GM12878 (cell line): ENCODE measurements at regions not wholly inside any gene's neighbourhood (a gene's known extent, or its start where the extent isn't known, plus 50 kb on each side); places are given as distances from the start of the nearest gene placed in this dataset.

Source experiments
- ATAC-seq: fragments of 200-7000 bp; cut with Tn5 transposase; 3 replicates; pipeline ENCODE4 v1.9.1; 2020; ENCODE audit warnings: mild to moderate bottlenecking, moderate library complexity
- BruUV-seq: library from RNA; stranded (reverse); fragments of 400-500 nt; replicated peaks from 2 replicates; lab custom pipeline; 2021; lab: Mats Ljungman, UMichigan
- CTCF ChIA-PET: fragments of 300-600 bp; sonication (Branson Sonifier 250); formaldehyde crosslinking; extraction: SDS; loops from one replicate; lab custom pipeline; 2021; ENCODE audit warnings: inconsistent platforms; lab: Yijun Ruan, JAX
- POLR2A ChIA-PET: fragments of 350-600 bp; formaldehyde crosslinking; extraction: SDS; loops from one replicate; lab custom pipeline; 2021; ENCODE audit warnings: inconsistent platforms; lab: Charles Lee
- RAD21 ChIA-PET: fragments of 300-600 bp; sonication (Branson Sonifier 250); formaldehyde crosslinking; loops from one replicate; lab custom pipeline; 2023; ENCODE audit warnings: antibody characterized with exemption; ENCODE audit not compliant: unreplicated experiment; lab: Charles Lee
- SMC1A ChIA-PET: fragments of 300-600 bp; sonication (Branson Sonifier 250); formaldehyde crosslinking; loops from one replicate; lab custom pipeline; 2023; ENCODE audit not compliant: unreplicated experiment, uncharacterized antibody; lab: Charles Lee
- DNase-seq: peaks from one replicate; pipeline ENCODE4 v3.0.0-alpha.2; 2011; ENCODE audit warnings: low read depth, low spot score
- FAIRE-seq: peaks from 3 replicates; lab custom pipeline; 2011; peaks lifted over from hg19 to GRCh38; lab: Jason Lieb, UNC
- H2AFZ ChIP-seq: 2 replicates; pipeline ENCODE4 v1.6.0; 2011; ENCODE audit warnings: low read depth, low read length, control low read depth; ENCODE audit not compliant: control insufficient read depth
- H3K27ac ChIP-seq: 2 replicates; pipeline ENCODE4 v1.5.1; 2011; ENCODE audit warnings: control low read depth; ENCODE audit not compliant: control insufficient read depth, insufficient read depth
- H3K27me3 ChIP-seq, 2 experiments: replicated peaks in 1 of 2; 2 replicates each; pipeline versions ENCODE4 v1.6.0 to v1.6.1; 2011; ENCODE audit warnings: low read length in 1 of 2; ENCODE audit not compliant: control insufficient read depth in 2 of 2, insufficient read depth in 2 of 2
- H3K36me3 ChIP-seq, 2 experiments: 2 replicates each; pipeline ENCODE4 v1.5.1; 2011; ENCODE audit warnings: low read length in 1 of 2; ENCODE audit not compliant: control insufficient read depth in 2 of 2, insufficient read depth in 2 of 2
- H3K4me1 ChIP-seq: 2 replicates; pipeline ENCODE4 v1.6.1; 2011; ENCODE audit warnings: mild to moderate bottlenecking, low read length, moderate library complexity, mixed read lengths; ENCODE audit not compliant: control insufficient read depth, insufficient read depth
- H3K4me2 ChIP-seq: 2 replicates; pipeline ENCODE4 v1.6.0; 2011; ENCODE audit warnings: control low read depth; ENCODE audit not compliant: control insufficient read depth, insufficient read depth
- H3K4me3 ChIP-seq: fragments of 200-600 bp; sonication (generic); 2 replicates; pipeline ENCODE4 v1.5.1; 2016
- H3K79me2 ChIP-seq: 2 replicates; pipeline ENCODE4 v1.6.0; 2011; ENCODE audit warnings: low read length; ENCODE audit not compliant: control insufficient read depth, insufficient read depth
- H3K9ac ChIP-seq: 2 replicates; pipeline ENCODE4 v1.8.0; 2011; ENCODE audit warnings: low read length, control low read depth, mixed read lengths; ENCODE audit not compliant: control insufficient read depth, insufficient read depth
- H3K9me3 ChIP-seq: replicated peaks from 3 replicates; pipeline ENCODE4 v1.5.1; 2011; ENCODE audit warnings: mild to moderate bottlenecking, low read length; ENCODE audit not compliant: control insufficient read depth, insufficient read depth
- H4K20me1 ChIP-seq: 2 replicates; pipeline ENCODE4 v1.6.0; 2011; ENCODE audit not compliant: control insufficient read depth, insufficient read depth
- BACH1 ChIP-seq: fragments of 450-650 bp; IDR thresholded peaks from 2 replicates; pipeline ENCODE4 v1.6.1; 2017; ENCODE audit warnings: mild to moderate bottlenecking, borderline replicate concordance
- BHLHE40 ChIP-seq, 2 experiments: fragments of 450-650 bp in 1 of 2; IDR thresholded peaks; 2 replicates each; pipeline ENCODE4 v1.6.1; 2011 to 2017; ENCODE audit warnings: low read depth in 2 of 2, borderline replicate concordance in 1 of 2, improper control_type of control experiment in 1 of 2, low read length in 1 of 2, mild to moderate bottlenecking in 1 of 2
- CBX3 ChIP-seq: fragments of 200-600 bp; sonication (generic); IDR thresholded peaks from 2 replicates; pipeline ENCODE4 v1.6.1; 2016; ENCODE audit warnings: low read depth, borderline replicate concordance
- CHD4 ChIP-seq: fragments of 200-600 bp; sonication (generic); IDR thresholded peaks from 2 replicates; pipeline ENCODE4 v1.6.1; 2016; ENCODE audit warnings: mild to moderate bottlenecking
- FOXK2 ChIP-seq: fragments of 450-650 bp; IDR thresholded peaks from 2 replicates; pipeline ENCODE4 v1.6.1; 2017; ENCODE audit warnings: mild to moderate bottlenecking, moderate library complexity
- JUND ChIP-seq: IDR thresholded peaks from 2 replicates; pipeline ENCODE4 v1.6.1; 2012; ENCODE audit warnings: low read depth, mild to moderate bottlenecking, low read length, improper control_type of control experiment, moderate library complexity
- NRF1 ChIP-seq: conservative IDR thresholded peaks from 2 replicates; pipeline ENCODE4 v1.6.1; 2011; ENCODE audit warnings: mild to moderate bottlenecking, low read depth, low read length, improper control_type of control experiment
- WGBS: methylation state at CpG from one replicate; pipeline ENCODE4 v1.1.6; 2016; ENCODE audit warnings: low lambda C conversion rate; ENCODE audit not compliant: insufficient replicate concordance, insufficient coverage; ENCODE audit errors: missing lambda C conversion rate; 5-methylcytosine and 5-hydroxymethylcytosine counted together
- in situ Hi-C: fragments of 300-500 bp; cut with MboI; formaldehyde crosslinking; loops from 9 replicates; pipeline ENCODE4 v1.14.3; 2018; ENCODE audit warnings: mixed read lengths
- intact Hi-C: fragments of 100-400 bp; cut with micrococcal nuclease; formaldehyde crosslinking; loops from one replicate; pipeline ENCODE4 v1.14.2; 2022; ENCODE audit not compliant: unreplicated experiment
- TF ChIP-seq, protein P1 (sequence below): IDR thresholded peaks from 2 replicates; pipeline ENCODE4 v1.6.1; 2011; ENCODE audit warnings: borderline replicate concordance, low read depth, mild to moderate bottlenecking, moderate library complexity, mixed read lengths, low read length; ENCODE audit not compliant: insufficient read depth; ENCODE audit errors: extremely low read length
- TF ChIP-seq, protein P2 (sequence below): IDR thresholded peaks from 2 replicates; pipeline ENCODE4 v1.6.1; 2012; ENCODE audit warnings: low read depth, low read length, improper control_type of control experiment
- TF ChIP-seq, protein P3 (sequence below): fragments of 450-650 bp; IDR thresholded peaks from 2 replicates; pipeline ENCODE4 v1.6.1; 2018; ENCODE audit warnings: borderline replicate concordance, mild to moderate bottlenecking; ENCODE audit not compliant: partially characterized antibody
- TF ChIP-seq, protein P4 (sequence below): fragments of 450-650 bp; IDR thresholded peaks from 2 replicates; pipeline ENCODE4 v1.6.1; 2016; ENCODE audit warnings: mild to moderate bottlenecking
- TF ChIP-seq, protein P5 (sequence below), 3 experiments: IDR thresholded peaks in 2 of 3; conservative IDR thresholded peaks in 1 of 3; 2 replicates each; pipeline ENCODE4 v1.5.1; 2011; ENCODE audit warnings: low read depth in 3 of 3, low read length in 3 of 3, mild to moderate bottlenecking in 3 of 3, control low read depth in 2 of 3, moderate library complexity in 2 of 3, inconsistent platforms in 1 of 3, mixed read lengths in 1 of 3; ENCODE audit not compliant: control insufficient read depth in 2 of 3, insufficient read depth in 1 of 3; ENCODE audit errors: extremely low read depth in 1 of 3

DNA sequence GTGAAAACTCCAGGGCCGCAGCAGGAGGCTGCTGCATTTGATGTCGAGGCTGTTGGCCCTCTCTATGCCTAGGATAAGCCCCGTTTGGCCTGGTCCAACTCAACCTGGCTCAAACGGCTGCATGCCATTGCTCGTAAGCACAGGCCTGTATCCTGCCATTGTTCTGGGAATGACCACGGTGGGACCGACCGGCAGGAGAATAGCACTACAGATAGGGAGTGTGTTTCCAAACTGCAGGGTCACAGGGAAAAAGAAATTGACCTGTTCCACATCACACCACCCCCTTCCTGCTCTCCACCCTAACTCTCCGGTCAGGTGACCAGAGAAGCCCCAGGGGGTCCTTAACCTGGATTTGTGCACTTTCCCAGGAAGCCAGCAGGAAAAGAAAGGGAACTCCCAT lies 278.7 kb upstream of the KLF4 start (continued):
- no peak for TF ChIP-seq CBX3
- TF ChIP-seq, protein P1, sequence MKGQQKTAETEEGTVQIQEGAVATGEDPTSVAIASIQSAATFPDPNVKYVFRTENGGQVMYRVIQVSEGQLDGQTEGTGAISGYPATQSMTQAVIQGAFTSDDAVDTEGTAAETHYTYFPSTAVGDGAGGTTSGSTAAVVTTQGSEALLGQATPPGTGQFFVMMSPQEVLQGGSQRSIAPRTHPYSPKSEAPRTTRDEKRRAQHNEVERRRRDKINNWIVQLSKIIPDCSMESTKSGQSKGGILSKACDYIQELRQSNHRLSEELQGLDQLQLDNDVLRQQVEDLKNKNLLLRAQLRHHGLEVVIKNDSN: no peak
- TF ChIP-seq, protein P2, sequence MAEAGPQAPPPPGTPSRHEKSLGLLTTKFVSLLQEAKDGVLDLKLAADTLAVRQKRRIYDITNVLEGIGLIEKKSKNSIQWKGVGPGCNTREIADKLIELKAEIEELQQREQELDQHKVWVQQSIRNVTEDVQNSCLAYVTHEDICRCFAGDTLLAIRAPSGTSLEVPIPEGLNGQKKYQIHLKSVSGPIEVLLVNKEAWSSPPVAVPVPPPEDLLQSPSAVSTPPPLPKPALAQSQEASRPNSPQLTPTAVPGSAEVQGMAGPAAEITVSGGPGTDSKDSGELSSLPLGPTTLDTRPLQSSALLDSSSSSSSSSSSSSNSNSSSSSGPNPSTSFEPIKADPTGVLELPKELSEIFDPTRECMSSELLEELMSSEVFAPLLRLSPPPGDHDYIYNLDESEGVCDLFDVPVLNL: no peak

DNA sequence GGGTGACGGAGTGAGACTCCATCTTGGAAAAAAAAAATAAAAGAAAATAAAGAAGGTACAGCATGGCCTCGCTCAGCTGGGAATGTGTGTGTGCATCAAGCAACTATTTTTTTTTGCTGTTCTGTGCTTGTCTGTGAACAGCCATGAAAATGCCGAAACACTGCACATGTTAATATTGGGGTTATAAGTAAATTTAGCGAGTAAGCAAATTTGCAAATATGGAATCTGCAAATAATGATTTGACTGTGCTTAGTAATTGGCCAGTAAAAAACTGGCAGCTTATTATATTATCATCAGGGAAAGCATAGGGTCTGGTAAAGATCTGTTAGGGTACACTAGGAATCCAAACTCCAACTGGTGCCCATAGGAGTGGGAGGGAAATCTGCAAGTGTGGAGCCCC lies 278.1 kb upstream of the KLF4 start:
- Histone ChIP-seq H3K9ac (no peak overlapping the region), H2AFZ (no peak overlapping the region), H3K36me3 (no peaks in the 10 kb centered on the region), H3K27ac (no peak overlapping the region), H3K9me3 (no peaks in the 10 kb centered on the region; the same call in 2 of the 3 replicates), H3K27me3 (no peaks in the 10 kb centered on the region), H3K4me3 (no peak overlapping the region), H3K4me2 (no peak overlapping the region), H3K4me1 (no peaks in the 10 kb centered on the region), H3K79me2 (no peaks in the 10 kb centered on the region), H4K20me1 (no peaks in the 10 kb centered on the region)
- RAD21 ChIA-PET: no interaction called here
- DNase-seq (no peak), FAIRE-seq (no peak), ATAC-seq (no peak)
- CTCF ChIA-PET: interaction anchor here (0.6 to 0.7 kb wide), 2 partner anchors 33 to 163 kb away, joined by 3 read pairs; no protein-coding TSS in a partner anchor
- no TSS peak for BruUV-seq
- in situ Hi-C loops (no loop called here), intact Hi-C loops (no loop called here)
- SMC1A ChIA-PET: interaction anchor here (1.0 to 1.6 kb wide), 2 partner anchors 11 to 14 kb away, joined by 3 to 5 read pairs; no protein-coding TSS in a partner anchor
- TF ChIP-seq BHLHE40 (IDR thresholded peaks at IDR 0.05; ENCODE audit: borderline replicate concordance in 1 of 2, low read depth in 2 of 2, low read length in 1 of 2) (no peak), JUND (no peak), FOXK2 (no peak), CHD4 (no peak), NRF1 (no peak), BACH1 (no peak)
- TF ChIP-seq, protein P3, sequence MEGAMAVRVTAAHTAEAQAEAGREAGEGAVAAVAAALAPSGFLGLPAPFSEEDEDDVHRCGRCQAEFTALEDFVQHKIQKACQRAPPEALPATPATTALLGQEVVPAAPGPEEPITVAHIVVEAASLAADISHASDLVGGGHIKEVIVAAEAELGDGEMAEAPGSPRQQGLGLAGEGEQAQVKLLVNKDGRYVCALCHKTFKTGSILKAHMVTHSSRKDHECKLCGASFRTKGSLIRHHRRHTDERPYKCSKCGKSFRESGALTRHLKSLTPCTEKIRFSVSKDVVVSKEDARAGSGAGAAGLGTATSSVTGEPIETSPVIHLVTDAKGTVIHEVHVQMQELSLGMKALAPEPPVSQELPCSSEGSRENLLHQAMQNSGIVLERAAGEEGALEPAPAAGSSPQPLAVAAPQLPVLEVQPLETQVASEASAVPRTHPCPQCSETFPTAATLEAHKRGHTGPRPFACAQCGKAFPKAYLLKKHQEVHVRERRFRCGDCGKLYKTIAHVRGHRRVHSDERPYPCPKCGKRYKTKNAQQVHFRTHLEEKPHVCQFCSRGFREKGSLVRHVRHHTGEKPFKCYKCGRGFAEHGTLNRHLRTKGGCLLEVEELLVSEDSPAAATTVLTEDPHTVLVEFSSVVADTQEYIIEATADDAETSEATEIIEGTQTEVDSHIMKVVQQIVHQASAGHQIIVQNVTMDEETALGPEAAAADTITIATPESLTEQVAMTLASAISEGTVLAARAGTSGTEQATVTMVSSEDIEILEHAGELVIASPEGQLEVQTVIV: no peak
- TF ChIP-seq, protein P4, sequence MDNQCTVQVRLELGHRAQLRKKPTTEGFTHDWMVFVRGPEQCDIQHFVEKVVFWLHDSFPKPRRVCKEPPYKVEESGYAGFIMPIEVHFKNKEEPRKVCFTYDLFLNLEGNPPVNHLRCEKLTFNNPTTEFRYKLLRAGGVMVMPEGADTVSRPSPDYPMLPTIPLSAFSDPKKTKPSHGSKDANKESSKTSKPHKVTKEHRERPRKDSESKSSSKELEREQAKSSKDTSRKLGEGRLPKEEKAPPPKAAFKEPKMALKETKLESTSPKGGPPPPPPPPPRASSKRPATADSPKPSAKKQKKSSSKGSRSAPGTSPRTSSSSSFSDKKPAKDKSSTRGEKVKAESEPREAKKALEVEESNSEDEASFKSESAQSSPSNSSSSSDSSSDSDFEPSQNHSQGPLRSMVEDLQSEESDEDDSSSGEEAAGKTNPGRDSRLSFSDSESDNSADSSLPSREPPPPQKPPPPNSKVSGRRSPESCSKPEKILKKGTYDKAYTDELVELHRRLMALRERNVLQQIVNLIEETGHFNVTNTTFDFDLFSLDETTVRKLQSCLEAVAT: no peak
- TF ChIP-seq, protein P5, sequence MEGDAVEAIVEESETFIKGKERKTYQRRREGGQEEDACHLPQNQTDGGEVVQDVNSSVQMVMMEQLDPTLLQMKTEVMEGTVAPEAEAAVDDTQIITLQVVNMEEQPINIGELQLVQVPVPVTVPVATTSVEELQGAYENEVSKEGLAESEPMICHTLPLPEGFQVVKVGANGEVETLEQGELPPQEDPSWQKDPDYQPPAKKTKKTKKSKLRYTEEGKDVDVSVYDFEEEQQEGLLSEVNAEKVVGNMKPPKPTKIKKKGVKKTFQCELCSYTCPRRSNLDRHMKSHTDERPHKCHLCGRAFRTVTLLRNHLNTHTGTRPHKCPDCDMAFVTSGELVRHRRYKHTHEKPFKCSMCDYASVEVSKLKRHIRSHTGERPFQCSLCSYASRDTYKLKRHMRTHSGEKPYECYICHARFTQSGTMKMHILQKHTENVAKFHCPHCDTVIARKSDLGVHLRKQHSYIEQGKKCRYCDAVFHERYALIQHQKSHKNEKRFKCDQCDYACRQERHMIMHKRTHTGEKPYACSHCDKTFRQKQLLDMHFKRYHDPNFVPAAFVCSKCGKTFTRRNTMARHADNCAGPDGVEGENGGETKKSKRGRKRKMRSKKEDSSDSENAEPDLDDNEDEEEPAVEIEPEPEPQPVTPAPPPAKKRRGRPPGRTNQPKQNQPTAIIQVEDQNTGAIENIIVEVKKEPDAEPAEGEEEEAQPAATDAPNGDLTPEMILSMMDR (IDR thresholded peaks at IDR 0.05 in 2 of 3, conservative IDR thresholded peaks at IDR 0.05 in 1 of 3; ENCODE audit: control insufficient read depth in 2 of 3, extremely low read depth in 1 of 3, insufficient read depth in 1 of 3, low read depth in 3 of 3, low read length in 3 of 3): no peak
- POLR2A ChIA-PET: no interaction called here
- WGBS: 51% methylated on average over 4 of the region's 4 CpGs
